ENCODE measurements at regions not wholly inside any gene's neighbourhood (a gene's known extent, or its start where the extent isn't known, plus 50 kb on each side); places are given as distances from the start of the nearest gene placed in this dataset.

DNA sequence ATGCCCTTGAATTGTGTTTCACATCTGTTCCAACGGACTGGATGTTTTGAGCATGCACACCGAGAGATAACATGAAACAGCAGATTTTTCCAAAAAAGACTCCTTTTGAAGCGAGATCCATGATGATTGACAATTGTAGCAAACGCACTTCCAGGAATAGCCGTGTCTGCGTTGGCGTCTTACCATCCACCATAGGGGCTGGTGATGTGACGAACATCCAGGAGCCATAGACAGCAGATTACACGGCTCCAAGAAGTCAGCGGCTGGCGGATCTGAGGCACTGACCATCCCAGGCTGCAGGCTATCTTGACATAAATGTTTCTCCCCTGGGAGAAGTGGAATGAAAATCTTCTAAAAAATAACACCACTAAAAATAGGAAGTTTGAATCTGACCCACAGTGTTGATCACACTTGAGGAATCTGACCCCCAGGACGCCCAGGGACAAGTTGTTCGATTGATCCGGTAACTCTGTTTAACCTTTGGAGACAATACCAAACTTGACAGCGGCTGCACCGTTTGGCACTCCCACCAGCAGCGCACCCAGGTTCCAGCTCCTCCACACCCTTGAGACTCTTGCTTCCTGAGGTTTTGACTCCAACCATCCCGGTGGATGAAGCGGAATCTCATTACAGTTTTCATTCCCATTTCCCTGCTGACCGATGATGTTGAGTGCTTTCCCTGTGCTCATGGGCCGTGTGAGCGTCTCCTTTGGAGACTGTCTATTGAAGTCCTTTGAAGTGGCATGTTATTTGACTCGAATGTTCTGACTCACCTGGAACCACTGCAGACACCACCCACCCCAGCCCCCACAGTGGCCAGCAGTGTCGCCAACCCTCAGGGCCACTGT lies 140.0 kb upstream of the GPC1 start:
- TF ChIP-seq, protein P1, sequence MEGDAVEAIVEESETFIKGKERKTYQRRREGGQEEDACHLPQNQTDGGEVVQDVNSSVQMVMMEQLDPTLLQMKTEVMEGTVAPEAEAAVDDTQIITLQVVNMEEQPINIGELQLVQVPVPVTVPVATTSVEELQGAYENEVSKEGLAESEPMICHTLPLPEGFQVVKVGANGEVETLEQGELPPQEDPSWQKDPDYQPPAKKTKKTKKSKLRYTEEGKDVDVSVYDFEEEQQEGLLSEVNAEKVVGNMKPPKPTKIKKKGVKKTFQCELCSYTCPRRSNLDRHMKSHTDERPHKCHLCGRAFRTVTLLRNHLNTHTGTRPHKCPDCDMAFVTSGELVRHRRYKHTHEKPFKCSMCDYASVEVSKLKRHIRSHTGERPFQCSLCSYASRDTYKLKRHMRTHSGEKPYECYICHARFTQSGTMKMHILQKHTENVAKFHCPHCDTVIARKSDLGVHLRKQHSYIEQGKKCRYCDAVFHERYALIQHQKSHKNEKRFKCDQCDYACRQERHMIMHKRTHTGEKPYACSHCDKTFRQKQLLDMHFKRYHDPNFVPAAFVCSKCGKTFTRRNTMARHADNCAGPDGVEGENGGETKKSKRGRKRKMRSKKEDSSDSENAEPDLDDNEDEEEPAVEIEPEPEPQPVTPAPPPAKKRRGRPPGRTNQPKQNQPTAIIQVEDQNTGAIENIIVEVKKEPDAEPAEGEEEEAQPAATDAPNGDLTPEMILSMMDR (IDR thresholded peaks at IDR 0.05; ENCODE audit: insufficient read depth, low read depth, low read length, missing control alignments) = no peak
- H3K4me3 ChIP-seq (ENCODE audit: low read length) = no peak overlapping the region
- DNase-seq (ENCODE audit: low read depth) = no peak

DNA sequence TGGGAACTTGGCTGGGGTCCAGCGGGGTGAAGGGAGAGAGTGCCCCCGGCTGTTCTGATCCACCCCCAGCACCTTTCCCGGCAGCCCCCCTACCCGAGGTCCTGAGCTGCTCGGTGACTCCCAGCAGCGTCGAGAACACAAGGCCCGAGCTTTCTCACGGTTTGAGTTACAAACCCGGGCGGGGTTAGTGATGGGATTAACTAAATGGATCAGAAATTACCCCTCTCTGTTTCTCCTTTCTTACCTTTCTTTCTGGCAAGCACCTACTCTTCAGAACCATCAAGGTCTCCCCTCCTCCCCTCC lies 139.4 kb upstream of the GPC1 start:
- no peak for DNase-seq (ENCODE audit: low read depth)
- TF ChIP-seq, protein P1 (IDR thresholded peaks at IDR 0.05; ENCODE audit: insufficient read depth, low read depth, low read length, missing control alignments) = no peak
- H3K4me3 ChIP-seq (ENCODE audit: low read length) = no peak overlapping the region

DNA sequence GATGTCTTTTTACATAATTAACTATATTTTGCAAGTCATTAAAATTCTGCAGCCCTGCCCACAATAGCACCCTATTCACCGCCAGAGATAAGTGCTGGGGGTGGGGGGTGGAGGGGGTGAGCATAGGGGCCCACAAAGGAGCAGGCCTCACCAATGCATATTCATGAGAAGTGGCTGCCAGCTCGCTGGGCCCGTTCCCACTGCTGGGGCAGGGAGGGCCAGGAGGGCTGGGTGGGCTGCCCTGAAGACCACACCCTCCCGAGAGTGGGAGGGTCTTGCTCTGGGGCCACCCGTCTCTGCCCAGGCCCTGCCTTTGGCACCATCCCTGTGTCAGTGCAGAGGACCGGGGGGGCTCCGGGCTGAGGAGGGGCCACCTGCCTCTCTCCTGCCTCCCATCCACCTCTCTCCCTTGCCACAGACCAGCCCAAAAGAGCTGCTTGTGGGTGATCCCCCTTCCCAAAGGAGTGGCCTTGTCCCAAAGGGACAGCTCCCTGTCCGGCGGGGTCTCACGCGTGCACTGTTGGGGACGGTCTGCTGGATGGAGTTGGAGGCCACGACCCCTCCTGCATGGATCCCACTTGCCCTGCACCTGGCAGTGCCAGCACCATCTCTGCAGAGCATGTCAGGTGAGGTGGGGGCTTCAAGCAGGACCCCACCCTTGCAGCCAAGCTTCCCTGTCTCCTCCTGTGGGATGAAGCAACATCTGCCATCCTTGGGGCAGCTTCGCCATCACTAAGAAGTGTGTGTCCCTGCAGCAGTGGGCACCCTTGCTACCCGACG lies 138.8 kb upstream of the GPC1 start:
- H3K4me3 ChIP-seq (ENCODE audit: low read length) = no peak overlapping the region
- TF ChIP-seq, protein P1 (IDR thresholded peaks at IDR 0.05; ENCODE audit: insufficient read depth, low read depth, low read length, missing control alignments) = no peak
- DNase-seq (ENCODE audit: low read depth) = no peak

DNA sequence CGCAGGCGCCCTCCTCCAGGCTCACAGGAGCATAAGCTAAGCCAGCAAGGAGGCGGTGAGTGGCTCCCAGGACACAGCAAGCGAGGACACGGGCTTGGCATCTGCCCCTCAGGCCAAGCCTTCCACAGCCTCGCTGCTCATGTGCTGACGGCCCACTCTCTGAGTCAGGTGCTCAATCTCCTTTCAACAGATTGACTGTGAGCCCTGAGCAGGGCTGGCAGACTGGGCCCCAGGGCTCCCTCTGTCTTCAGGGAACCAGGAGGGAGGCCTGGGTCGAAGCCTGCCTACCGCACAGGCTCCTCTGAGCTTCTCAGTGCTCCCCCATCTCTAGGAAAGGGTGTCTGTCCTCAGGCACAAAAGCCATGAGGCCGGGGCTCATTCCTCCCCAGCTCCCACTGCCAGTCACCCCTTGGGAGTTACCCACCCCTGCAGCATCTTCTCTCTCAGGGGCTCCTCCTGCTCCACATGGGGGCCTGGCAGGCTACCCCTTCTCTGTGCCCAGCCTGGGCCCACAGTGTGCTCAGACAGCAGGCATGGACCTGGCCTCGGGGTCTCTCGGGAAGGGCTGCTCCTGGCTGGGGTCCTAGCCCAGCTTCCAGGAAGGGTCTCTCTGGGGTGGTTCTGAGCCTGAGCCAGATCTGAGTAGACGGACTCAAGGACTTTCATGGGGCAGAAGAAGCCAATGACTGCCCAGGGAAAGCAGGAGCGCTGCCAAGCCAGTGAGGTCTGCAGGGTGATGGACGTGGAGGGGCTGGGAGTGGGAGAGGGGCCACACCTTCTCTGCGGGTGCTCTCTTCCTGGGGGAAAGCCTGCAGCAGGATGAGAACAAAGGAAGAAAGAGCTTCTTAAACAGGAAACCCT lies 138.0 kb upstream of the GPC1 start:
- TF ChIP-seq, protein P1 (IDR thresholded peaks at IDR 0.05; ENCODE audit: insufficient read depth, low read depth, low read length, missing control alignments) = no peak
- no peak for DNase-seq (ENCODE audit: low read depth)

DNA sequence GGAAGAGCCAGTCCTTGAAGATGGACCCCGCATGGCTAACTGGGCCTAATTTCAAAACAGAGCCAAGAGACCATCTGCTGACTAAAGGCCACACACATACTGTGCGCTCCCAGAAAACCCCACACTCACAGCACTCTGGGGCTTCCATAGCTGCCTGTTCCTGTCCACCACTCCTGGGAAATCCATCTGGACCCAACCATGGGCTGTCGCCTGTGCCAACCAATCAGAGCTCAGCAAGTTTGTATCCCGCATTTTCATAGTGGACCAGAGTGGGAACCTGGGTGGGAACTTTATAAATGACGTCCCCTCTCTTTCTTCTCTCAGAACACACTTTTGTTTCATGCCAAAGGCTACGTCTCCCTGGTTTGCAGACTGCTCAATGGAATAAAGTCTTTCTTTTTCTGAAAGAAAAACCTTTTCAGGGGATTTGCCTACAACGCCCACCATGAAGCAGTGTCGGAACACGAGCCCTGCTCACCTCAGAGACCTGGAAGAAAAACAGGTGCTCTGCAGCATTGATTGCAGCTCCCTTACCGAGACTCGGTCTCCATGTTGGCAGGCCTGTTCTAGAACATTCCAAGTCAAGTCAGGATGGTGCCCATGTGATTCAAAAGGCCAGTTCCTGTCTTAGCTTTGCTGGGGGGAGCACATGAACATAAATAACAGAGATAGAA lies 137.2 kb upstream of the GPC1 start:
- no peak for DNase-seq (ENCODE audit: low read depth)
- TF ChIP-seq, protein P1 (IDR thresholded peaks at IDR 0.05; ENCODE audit: insufficient read depth, low read depth, low read length, missing control alignments) = no peak
- no peak overlapping the region for H3K4me3 ChIP-seq (ENCODE audit: low read length)

More for the DNA sequence above, 138.0 kb upstream of the GPC1 start:
- no peak overlapping the region for H3K4me3 ChIP-seq (ENCODE audit: low read length)

Measured in epithelial cell of esophagus (primary cell).